Upper lobe of right lung (tissue), 1 donor: ENCODE measurements at regions not wholly inside any gene's neighbourhood (a gene's known extent, or its start where the extent isn't known, plus 50 kb on each side); places are given as distances from the start of the nearest gene placed in this dataset.

ENCODE experiments used
- ATAC-seq: fragments of 200-7000 bp; cut with Tn5 transposase; one replicate; pipeline ENCODE4 v1.9.1; 2020; ENCODE audit warnings: mild to moderate bottlenecking, moderate library complexity
- DNase-seq: peaks from one replicate; pipeline ENCODE4 v3.0.0-alpha.2; 2020
- H3K27ac ChIP-seq: fragments of 200-600 bp; one replicate; pipeline ENCODE4 v1.8.0; 2022
- H3K27me3 ChIP-seq: fragments of 200-600 bp; one replicate; pipeline ENCODE4 v1.8.0; 2022; ENCODE audit warnings: mild to moderate bottlenecking
- H3K36me3 ChIP-seq: fragments of 200-600 bp; one replicate; pipeline ENCODE4 v1.8.0; 2022
- H3K4me1 ChIP-seq: fragments of 200-600 bp; one replicate; pipeline ENCODE4 v1.8.0; 2022
- H3K4me3 ChIP-seq: fragments of 200-600 bp; one replicate; pipeline ENCODE4 v1.8.0; 2022; ENCODE audit warnings: mild to moderate bottlenecking
- H3K9me3 ChIP-seq: fragments of 200-600 bp; one replicate; pipeline ENCODE4 v1.8.0; 2022
- intact Hi-C: fragments of 100-400 bp; cut with DNase I; formaldehyde crosslinking; loops from one replicate; pipeline ENCODE4 v1.11.0; 2022
- TF ChIP-seq, protein P1 (sequence below): fragments of 200-600 bp; IDR thresholded peaks from one replicate; pipeline ENCODE4 v1.8.0; 2022; ENCODE audit warnings: antibody characterized with exemption
- donor health status: DM: no; HTN: yes; CAD: no; lungs with severe emphysema.

DNA sequence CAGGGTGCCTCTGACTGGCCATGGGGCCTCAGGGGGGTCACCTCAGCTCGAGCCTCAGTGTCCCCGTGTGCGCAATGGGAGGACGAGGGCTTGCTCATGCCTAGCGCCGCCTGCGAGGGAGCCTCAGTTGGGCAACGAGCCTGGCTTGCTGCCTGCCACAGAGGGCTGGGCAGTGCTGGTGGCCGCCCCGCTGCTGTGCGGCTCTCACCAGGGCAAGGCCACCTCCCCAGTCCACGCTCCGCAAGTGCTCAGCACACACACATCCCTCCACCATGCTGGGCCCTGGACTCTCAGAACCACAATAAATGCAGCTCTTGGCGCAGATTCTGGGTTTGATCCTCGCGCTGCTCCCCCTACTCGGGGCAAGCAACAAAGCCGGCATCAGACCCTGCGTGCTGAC is 76.2 kb downstream of the ENGASE start:
- Histone ChIP-seq H3K4me1 (no peaks in the 10 kb centered on the region), H3K36me3 (no peaks in the 10 kb centered on the region), H3K27ac (no peak overlapping the region), H3K4me3 (no peak overlapping the region), H3K27me3 (peaks cover 7% of the 10 kb centered on the region), H3K9me3 (no peaks in the 10 kb centered on the region)
- TF ChIP-seq, protein P1, sequence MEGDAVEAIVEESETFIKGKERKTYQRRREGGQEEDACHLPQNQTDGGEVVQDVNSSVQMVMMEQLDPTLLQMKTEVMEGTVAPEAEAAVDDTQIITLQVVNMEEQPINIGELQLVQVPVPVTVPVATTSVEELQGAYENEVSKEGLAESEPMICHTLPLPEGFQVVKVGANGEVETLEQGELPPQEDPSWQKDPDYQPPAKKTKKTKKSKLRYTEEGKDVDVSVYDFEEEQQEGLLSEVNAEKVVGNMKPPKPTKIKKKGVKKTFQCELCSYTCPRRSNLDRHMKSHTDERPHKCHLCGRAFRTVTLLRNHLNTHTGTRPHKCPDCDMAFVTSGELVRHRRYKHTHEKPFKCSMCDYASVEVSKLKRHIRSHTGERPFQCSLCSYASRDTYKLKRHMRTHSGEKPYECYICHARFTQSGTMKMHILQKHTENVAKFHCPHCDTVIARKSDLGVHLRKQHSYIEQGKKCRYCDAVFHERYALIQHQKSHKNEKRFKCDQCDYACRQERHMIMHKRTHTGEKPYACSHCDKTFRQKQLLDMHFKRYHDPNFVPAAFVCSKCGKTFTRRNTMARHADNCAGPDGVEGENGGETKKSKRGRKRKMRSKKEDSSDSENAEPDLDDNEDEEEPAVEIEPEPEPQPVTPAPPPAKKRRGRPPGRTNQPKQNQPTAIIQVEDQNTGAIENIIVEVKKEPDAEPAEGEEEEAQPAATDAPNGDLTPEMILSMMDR, result no peak
- ATAC-seq (no peak), DNase-seq (no peak)
- intact Hi-C loops, result no loop called here

DNA sequence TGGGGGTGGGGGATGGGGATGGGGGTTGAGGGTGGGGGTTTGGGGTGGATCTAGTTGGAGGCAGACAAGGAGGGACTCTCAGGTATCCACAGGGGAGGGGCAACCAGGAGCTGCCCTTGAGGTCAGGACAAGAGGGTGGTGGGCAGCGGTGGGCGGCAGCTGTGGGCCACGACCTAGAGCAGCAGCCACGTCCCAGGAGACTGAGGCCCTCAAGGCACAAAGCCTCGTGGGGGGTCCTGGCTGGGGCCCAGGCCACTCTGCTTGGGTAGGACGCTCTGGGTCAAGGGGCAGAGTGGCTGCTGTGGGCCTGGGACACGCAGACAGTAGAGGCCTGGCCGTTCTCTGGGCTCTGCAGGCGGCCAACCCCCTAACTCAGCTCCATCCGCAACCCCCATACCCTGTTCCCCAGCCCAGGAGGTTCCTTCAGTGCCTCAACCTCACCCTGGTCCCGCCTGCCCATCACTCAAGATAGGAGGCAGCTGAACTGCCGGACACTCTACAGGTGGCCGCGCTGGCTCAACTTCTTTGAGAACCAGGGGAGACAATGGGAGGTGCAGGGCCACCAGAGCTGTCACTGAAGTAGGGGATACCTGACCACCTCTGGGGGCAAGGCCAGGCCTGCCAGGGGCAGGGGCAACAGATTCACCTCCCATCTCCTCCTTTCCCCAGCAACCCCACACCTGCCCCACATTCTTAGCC is 75.6 kb downstream of the ENGASE start:
- H3K9me3 ChIP-seq, result no peaks in the 10 kb centered on the region
- DNase-seq (no peak), ATAC-seq (no peak)
- H3K27ac ChIP-seq, result no peak overlapping the region
- H3K4me3 ChIP-seq, result no peak overlapping the region
- TF ChIP-seq, protein P1, result no peak
- no peaks in the 10 kb centered on the region for H3K4me1 ChIP-seq
- peaks cover 11% of the 10 kb centered on the region for H3K27me3 ChIP-seq
- intact Hi-C loops, result no loop called here
- H3K36me3 ChIP-seq, result no peaks in the 10 kb centered on the region

DNA sequence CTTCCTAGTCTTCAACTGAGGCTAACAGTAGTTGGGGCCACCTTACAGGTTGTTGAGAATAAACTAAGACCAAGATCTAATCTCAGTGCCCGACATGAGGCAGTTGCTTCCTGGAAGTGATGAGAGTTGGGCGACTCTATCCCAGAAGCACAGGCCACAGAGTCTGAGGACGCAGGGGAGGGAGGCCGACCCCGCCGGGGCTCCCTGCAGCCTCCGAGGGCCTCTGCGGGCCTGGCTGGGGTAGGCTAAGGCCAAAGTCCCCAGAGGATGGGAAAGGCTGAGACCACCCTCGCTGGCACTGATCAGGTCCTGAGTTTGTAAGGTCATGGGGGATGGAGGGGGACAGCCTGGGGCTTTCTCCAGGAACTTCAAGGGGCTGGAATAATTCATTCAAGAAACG is 74.0 kb downstream of the ENGASE start:
- H3K27ac ChIP-seq, result no peak overlapping the region
- DNase-seq (no peak), ATAC-seq (no peak)
- H3K27me3 ChIP-seq, result peaks cover 13% of the 10 kb centered on the region
- intact Hi-C loops, result no loop called here
- no peak overlapping the region for H3K4me3 ChIP-seq
- no peaks in the 10 kb centered on the region for H3K36me3 ChIP-seq
- no peaks in the 10 kb centered on the region for H3K4me1 ChIP-seq
- H3K9me3 ChIP-seq, result no peaks in the 10 kb centered on the region
- TF ChIP-seq, protein P1, result no peak

DNA sequence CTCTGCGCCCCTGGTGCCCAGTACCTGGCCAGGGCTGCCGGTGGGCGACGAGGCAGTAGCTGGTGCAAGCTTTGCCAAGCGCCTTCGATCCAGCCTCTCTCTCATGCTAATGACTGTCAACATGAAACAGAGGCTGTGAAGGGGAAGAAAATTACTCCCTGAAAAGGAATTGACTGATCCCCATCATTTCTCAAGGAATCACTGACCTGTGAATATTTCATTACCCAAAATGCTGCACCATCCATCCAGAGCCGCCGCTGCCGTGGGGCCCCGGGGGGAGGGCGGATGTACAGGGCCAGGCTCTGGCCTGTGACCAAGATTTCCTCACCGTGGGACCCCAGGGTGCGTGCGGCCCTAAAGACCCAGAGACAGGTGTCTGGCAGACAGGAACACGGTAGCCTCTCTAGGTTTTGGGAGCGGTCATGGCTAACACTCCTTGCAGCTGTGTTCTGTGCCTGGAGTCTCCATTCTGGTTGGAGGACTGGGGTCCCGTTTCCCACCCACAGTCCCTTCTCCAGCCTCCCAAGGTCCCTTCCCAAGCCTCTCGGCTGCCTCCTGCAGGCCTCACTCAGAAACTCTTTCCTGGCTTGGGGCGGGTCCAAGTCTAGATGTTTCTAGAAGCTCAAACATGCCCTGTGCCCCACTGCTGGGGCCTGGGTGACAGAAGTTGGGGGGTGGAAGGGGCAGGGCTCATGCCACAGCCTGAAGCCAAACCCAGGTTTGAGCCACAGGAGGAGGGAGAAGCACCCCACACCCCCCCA is 73.3 kb downstream of the ENGASE start:
- ATAC-seq, result no peak

DNA sequence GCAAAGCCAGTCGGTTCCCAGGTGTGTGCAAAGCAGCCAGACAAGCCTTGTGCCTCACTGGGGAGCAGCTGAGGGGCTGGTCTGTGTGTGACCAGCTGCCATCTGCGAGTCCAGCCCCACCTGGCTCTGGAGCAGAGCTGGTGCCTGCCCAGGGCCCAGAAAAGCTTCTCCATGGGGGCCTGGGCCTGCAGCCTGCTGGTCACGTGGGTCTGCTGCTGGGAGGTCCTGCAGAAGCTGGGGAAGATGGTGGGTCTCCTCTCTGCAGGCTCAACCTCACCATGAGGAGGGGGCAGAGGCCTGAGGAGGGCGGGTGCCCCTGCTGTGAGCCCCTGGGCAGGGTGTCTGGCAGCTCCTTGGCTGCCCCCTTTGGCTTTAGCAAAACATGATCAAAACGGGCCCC is 71.9 kb downstream of the ENGASE start:
- Histone ChIP-seq H3K27me3 (peaks cover 16% of the 10 kb centered on the region), H3K4me3 (no peak overlapping the region), H3K36me3 (no peaks in the 10 kb centered on the region), H3K4me1 (no peaks in the 10 kb centered on the region), H3K9me3 (no peaks in the 10 kb centered on the region), H3K27ac (no peak overlapping the region)
- TF ChIP-seq, protein P1, result no peak
- intact Hi-C loops, result no loop called here
- no peak for ATAC-seq
- DNase-seq, result no peak

More for the DNA sequence above, 73.3 kb downstream of the ENGASE start:
- no peak for DNase-seq
- TF ChIP-seq, protein P1, result no peak
- intact Hi-C loops, result no loop called here
- no peaks in the 10 kb centered on the region for H3K9me3 ChIP-seq
- H3K27ac ChIP-seq, result no peak overlapping the region
- H3K4me3 ChIP-seq, result no peak overlapping the region
- H3K27me3 ChIP-seq, result peaks cover 16% of the 10 kb centered on the region
- no peaks in the 10 kb centered on the region for H3K4me1 ChIP-seq
- H3K36me3 ChIP-seq, result no peaks in the 10 kb centered on the region
